OCI-M2 (cell line): ENCODE measurements at regions not wholly inside any gene's neighbourhood (a gene's known extent, or its start where the extent isn't known, plus 50 kb on each side); places are given as distances from the start of the nearest gene placed in this dataset.
"Not testable (repeated sequence)": the region's sequence is repeated elsewhere in the genome, so short reads cannot be mapped to it uniquely, and the experiment has no call there.

Experiments used
- DNase-seq: peaks from one replicate; lab custom pipeline; 2025; ENCODE audit not compliant: unreplicated experiment; lab: John Stamatoyannopoulos, UW

DNA sequence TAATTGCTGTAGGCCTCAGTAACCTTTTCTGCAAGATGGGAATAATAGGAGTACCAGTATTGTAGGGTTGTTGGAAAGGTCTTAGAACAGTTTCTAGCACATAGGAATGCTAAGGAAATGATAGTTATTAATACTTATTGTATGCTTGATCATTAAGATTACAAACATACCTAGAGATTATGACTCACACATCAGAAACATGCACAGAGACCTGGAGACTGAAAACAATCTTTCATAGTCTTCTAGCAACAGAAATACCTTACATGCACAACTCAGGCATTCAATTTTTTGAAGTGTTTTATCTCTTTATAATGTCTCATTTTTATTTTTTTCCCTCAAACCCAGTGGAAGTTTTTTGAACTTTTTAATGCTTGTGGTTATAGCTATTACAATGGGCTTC, 104.4 kb upstream of the ZBTB20 start:
- DNase-seq = no peak

DNA sequence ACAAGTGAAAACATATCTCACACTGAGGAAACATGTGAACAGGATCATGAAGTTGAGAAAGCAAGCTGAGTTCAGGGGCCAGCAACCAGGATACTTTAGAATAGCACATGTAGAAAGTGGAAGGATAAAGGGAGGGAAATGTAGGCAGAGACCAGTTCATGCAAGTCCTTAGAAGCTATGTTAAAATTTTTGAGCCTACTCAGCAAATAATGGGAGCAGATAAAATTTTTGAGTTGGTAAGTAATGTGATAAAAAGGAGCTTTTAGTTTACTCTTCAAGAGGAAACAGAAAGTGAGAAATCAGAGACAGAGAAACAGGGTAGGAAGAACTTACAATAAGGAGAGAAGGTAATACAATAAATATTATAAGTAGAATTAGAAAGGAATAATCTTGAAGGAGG, 105.6 kb upstream of the ZBTB20 start:
- DNase-seq = no peak

DNA sequence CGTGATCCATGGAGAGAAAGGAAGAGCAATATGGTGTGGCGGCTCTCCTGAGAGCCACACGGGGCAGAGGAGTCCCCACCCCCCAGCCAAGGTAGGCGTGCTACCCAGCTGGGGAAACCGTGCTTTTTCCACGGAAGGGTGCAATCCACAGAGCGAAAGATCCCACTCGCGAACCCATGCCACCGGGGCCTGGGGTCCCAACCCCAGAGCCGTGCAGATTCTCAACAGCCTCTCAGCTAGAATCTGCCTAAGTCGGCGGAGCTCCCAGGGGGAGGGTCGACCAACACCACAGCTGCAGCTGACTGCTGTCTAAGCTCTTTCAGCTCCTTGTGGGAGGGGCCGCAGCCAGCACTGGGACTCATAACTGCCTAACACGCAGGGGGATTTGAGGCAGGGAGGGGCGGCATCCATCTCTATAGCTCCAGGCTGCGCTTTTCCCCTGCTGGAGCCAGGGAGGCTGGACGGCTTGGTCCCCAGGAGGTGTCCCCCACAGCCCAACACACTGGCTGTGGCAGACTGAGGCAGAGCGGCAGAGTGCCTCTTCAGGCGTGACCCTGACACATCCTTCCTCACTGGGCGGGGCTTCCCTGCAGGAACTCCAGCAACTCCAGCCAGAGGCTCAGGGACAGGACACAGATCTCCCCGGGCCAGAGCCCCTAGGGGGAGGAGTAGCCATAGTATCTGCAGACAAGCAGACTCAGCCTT, 107.6 kb upstream of the ZBTB20 start:
- no peak for DNase-seq

DNA sequence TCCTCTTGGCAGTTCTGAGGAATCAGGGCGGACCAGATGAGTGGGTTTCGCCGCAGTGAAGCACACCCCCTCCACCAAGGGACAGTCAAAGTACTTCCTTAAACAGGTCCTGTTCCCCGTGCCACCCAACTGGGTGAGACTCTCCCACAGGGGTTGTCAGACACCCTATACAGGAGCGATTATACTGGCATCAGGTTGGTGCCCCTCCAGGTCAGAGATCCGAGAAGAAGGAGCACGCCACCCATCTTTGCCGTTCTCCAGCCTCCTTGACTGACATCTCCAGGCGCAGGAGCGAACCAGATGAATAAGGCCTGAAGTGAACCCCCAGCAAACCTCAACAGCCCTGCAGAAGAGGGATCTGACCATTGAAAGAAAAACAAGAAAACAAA, 108.1 kb upstream of the ZBTB20 start:
- DNase-seq = no peak

DNA sequence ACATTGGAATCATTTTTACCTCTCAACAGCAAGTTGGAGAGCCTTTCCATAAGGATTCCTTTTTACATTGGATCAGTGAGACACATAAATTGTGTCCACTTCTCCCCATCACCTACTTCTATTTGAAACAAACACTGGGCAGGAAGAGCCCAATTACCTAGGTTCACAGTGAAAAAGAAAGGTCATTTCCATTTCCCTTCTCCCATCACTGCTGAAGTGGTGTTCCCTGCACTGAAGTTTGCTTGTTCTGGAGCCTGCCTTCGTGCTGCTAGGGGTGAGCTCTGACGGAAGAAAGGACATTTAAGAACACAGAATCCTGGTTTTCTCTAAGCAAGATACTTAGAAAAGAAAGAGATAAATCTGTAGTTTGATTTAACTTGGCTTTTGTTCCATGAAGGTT, 123.8 kb upstream of the ZBTB20 start:
- no peak for DNase-seq

DNA sequence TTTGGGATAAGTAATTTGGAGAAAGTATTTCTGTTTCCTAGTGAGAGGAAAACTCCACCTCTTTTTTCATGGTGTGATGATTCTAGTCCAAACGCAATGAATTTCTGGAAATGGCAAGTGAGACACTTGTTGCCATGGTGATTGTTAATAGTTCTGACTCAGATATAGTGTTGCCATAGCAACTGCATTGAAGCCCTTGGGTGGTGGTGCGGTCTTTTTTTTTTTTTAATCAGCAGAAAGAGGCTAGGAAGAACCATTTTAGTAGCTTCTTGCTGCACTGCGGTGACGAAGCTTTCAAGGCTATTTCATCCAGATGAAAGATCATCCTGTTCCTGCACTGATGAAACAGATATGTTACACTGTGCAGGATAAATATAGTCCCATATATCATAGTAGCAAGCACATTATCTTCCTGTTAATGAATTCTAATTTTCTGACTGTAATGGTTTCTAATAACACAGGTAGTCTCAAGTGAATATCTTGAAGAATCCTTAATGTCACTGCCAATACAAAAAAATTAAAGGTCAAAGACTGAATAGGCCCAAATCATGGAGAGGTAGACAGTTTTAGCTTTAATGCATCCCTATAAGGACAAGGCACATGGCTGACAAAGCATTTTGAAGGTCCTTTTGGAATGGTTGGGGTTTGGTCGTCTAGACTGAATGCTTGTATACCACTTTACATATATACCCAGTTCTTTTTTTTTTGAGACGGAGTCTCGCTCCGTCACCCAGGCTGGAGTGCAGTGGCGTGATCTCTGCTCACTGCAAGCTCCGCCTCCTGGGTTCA, 125.1 kb upstream of the ZBTB20 start:
- no peak for DNase-seq

DNA sequence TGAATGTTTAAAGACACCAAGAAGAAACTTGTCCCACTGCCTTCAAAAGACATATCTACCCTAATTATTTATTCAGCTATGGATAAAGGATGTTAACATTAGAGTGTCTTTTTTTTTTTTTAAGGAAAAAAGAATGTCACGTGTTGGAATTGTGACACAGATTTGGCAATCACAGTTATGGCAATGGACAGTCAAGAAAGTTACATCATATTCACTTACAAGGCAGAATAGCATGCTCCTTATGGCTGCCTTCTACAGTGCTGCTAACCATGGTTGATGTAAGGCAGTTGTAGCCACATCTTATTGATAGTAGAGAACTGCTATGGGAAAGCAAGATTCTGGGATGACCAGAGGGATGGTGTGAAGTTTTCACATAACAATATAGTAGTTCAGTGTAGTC, 128.8 kb upstream of the ZBTB20 start:
- DNase-seq = no peak

DNA sequence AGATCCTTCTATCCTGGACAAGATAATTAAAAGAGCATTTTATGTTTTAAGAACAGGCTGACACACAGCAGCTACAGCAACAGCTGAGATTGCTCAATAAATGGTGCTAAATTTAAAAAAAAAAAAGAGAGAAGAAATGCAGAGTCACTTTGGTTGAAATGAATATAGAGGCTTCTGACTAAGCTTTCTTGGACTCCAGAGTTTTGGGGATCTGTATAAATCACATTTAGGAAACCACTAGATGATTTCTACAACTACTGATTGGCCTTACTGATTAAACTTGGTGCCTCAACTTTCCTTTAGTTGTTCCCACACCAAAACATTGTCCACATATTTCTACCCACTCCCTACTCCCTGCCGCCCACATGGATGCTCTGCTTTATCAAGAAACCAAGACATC, 132.9 kb upstream of the ZBTB20 start:
- no peak for DNase-seq

DNA sequence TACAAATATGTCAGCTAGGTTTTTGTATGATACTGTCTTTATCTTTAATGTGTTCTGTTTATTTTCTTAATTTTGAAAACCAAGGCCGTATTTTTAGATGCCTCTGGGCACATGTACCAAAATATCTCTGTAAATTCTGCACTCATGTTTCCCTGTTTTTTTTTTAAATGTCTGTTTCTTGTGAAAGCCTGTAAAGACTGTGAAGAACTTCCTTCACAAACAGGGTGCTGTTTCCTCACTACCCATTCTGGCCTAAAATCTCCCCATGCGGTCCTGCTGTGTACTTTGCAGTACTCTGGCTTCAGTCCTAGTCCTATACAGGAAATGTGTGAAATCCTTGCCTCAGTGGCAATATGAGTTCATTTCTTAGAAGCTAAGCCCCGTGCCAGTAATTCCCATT, 133.4 kb upstream of the ZBTB20 start:
- no peak for DNase-seq

DNA sequence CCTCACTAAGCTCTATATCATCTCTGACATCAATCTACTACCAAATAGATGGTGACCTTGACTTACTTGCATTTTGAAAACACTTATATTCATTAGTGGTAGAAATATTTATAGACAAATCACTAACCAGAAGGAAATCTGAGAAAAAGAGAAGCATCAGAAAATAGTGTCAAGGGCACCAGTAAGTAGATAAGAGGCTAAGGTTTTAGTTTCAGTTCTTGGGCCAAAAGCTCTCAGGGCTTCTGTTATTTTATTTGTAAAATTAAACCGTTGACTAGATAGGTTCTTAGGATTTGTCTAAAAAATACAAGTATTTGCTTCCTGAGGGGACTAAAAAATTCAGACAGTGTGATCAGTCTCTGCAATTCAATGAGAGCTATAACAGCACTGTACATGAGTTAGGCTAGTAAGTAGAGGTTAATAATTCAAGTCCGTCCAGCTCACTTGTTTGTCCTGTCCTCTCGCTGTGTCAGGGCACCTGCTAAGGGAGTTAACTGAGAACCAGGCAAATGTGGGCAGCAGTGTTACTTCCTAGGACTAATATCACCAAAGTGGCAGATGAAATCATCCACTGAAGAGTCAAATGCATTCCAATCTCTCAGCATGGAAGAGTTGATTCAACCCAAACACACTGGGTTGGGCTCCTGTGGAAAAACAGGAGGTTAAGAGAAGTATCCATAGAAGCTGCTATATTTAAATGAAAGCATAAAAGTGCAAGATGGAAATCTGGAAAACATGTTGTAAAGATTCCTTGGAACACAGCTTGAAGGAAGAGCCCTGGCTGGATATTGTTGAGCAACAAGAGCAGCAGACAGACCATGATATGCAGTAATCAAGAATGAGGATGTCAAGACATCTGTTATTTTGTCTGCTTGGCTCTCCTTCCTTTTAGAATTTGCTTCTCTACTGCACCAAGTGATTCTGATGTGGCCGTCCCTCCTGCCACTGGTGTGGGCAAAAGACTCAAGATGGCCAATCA, 134.9 kb upstream of the ZBTB20 start:
- no peak for DNase-seq

DNA sequence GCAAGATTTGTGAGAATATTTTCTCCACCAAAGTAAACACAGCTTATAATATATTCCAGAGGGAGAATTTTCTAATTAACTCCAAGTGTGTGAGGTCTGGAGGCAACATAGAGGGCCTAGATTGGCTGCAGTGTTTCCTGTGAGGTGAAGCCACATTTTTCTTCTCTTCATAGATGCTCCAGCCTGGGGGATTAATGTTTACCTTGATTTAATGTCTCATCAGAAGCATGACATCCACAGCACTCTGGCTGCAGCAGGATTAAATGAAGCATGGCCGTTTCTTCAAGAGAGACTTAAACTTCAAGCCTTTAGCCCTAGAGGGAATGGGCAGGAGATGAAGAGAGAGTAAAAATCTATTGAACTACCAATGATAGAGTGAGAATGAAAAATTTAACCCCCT, 137.9 kb upstream of the ZBTB20 start:
- DNase-seq = no peak

DNA sequence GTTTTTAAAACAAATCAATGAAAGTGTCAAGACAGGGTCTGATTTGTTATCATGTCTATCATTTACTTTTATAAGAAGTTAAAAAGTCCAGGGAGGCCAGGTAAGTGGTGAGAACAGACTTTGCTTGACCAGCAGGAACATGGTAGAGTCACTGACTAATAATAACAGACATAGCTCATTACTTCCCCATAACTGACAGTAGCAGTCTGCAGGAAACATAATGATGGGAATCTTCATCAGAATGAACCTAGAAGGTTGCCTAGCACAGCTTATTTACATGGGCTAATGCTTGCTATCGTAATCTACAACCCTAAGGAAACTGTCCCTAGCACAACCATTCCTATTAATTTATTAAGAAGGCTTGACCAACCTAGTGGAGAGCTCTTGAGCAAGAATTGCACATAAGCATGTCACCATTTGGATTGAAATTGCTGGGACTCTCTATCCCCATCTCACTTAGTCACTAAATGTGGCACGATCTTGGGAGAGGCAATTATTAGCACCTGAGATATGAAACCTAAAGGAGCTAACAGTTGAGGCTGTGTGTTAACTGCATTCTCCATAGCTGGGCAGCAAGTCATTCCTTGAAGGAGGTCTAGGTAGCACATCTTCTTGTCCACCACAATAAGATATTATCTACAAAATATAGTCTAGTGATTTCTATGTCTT, 139.6 kb upstream of the ZBTB20 start:
- no peak for DNase-seq

DNA sequence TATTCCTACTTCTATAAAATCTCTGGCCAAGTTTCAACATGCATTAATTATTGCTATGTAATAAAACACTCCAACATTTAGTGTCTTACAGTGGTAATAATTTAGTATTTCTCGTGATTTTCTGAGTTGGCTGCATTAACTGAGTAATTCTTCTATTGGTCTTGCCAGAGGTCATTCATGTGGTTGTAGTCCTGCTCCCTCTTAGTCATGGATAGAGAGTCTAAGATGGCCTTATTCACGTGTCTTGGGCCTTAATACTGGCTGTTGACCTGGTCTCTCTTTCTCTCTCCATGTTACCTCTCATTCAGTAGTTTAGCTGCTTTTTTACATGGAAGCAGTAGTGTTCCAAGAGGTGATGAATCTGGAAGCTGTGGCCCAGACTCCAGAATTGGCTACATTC, 140.1 kb upstream of the ZBTB20 start:
- no peak for DNase-seq

DNA sequence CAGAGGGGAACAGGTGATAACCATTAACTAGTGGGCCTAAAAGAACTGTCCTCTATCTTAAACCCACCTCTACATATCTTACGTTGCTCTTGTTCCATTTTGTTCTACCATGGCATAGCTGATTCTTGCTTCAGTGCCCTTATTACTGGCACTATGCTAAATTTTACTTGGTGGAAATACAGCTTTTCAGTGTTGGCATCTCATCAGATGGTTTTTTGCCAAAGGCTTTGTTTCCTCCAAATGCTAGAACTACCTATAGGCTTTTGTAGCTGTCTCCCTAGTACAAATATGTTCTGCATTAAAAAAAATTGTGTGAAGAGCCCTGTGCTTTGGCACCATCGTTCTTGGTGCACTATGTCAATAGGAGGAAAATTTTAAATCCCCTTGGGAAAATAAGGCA, 145.0 kb upstream of the ZBTB20 start:
- no peak for DNase-seq

DNA sequence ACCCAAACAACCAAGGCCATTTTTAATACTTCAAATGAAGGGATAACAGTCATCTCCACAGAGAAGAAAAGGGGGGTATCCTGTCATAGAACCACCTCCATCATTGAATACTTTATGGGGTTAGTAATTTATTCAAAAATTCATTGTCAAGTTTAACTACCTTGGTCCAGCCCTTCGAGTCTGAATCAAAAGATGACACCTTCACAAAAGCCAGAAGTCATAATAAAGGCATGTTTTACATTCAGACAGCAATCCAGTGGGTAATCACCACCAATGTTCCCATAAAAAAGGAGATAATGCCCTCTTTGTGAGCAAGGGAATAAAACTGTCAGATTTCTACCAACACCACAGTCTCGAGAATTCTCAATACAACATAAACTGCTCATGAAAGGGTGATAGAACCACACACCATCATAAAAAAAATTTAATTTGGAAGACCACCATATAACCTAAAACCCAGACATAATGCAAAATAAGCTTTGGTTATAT, 145.6 kb upstream of the ZBTB20 start:
- DNase-seq = no peak

DNA sequence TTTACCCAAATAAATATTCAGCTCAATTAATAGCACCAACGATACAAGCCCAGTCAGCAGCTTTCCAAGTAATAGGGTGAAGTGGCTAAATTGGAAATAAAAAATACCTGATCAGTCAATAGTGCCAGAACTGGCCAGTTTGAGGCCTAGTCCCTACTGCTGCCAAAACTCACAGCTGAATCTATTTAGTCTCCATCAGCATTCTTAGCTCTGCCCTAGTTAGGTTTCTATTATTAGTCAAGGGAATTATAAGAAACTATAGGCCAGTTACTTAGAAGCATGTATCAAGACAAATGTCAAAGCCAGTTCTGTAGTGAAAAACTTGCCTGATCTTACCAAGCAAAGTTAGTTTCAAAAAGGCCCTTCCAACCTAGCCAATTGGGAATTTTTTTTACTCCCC, 146.2 kb upstream of the ZBTB20 start:
- no peak for DNase-seq

DNA sequence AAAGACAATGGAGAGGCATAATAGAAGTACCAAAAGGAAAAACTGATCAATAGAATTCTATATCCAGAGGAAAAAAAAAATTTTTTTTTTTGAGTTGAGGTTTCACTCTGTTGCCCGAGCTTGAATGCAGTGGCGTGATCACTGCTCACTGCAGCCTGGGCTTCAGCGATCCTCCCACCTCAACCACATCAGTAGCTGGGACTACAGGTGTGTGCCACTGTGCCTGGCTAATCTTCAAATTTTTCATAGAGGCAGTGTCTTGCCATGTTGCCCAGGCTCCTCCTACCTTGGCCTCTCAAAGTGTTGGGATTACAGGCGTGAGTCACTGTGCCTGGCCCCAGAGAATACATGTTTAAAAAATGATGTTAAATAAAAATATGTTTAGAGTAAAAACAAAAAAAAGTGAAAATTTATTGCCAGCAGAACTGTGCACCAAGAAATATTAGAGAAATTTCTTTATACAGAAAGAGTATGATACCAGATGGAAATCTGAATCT, 154.3 kb upstream of the ZBTB20 start:
- DNase-seq = no peak

DNA sequence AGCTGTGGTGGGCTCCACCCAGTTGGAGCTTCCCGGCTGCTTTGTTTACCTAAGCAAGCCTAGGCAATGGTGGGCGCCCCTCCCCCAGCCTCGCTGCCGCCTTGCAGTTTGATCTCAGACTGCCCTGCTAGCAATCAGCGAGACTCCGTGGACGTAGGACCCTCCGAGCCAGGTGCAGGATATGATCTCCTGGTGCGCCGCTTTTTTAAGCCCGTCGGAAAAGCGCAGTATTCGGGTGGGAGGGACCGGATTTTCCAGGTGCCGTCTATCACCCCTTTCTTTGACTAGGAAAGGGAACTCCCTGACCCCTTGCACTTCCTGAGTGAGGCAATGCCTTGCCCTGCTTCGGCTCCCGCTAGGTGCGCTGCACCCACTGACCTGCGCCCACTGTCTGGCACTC, 170.9 kb upstream of the ZBTB20 start:
- not testable (repeated sequence) for DNase-seq

DNA sequence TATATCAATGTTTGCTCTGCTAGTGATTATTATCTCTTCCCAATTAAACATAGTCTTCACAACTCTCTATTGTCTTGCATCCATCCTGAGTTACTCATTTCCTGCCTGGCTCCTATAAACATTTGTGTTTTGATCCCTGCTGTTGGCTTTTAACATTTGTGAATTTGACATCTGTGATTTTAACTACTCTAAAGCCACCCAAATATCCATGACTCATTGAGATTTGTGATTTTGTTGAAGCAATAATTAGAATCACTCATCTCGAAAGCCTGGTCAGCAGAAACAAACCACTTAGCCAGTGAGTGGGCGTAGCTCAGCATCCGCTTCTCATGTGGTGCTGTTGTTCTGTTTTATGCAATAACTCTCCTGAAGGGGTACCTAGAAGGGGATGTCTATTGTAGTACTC, 174.3 kb upstream of the ZBTB20 start:
- no peak for DNase-seq

DNA sequence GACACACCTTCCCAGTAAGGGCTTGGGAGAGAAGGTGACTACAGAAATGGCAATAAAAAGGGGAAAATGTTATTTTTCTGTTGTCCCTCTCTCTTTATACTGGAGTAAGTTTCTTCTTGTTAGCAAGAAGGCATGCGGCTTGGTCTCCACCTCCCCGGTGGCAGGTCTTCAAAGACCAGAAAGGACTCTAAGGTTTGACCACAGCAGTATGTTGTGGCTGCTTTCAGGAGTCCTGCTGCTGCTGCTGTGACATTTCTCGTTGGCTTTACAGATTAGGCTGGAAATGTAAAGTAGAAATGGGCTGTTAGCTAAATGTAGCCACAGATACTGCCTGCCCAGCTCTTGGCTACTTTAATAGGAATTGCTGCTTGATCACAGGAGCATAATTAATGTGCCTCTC, 175.8 kb upstream of the ZBTB20 start:
- DNase-seq = no peak

DNA sequence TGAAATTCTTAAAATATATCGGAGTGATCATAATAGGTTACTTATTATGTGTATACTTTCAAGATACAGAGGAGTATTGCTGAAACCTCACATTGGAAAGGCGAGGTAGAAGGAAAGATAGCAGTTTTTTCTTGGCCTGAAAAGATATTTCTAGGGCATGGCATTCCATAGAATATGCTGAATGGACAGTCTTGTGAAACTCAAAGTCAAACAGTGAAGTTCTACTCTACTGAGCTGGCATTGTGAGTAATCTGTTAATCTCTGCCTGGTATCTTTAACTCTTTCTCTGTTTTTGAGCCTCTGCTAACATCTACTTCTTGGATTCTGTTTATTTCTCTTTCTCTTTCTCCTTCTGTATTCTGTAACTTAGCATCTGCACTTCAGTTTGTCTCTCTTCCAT, 176.3 kb upstream of the ZBTB20 start:
- DNase-seq = no peak
